ENCODE measurements at regions not wholly inside any gene's neighbourhood (a gene's known extent, or its start where the extent isn't known, plus 50 kb on each side); places are given as distances from the start of the nearest gene placed in this dataset.

DNA sequence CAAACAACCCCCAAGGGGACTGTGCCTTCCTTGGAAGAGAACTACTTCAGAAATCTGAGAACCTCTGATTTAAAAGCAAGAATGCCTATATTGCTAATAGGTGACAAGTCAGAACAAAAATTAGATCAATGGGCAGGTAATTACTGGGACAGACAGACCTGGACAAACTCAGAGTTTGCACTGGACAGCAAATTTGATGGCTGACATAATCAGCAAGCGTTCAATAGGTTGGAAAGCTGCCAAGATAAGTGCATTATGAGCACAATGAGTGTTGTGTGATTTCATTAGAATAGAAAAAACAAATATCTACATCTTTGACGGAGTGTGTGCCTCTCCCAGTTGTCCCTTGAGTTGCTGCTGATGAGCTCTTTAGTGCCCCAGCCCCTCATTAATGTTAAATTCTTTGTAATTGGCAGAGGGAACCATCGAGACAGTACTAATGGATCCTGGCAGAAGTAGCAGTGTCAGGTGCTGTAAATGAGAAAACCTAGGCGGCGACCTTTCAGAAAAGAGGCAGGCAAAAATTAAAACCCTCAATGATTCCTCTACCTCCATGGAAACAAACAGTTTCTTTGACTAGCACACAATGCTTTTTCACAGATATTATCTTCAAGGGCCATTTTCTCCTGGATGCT, 116.5 kb upstream of the COL21A1 start:
- H3K4me3 ChIP-seq (ENCODE audit: low read depth, low read length) = no peak overlapping the region
- no peak for DNase-seq (ENCODE audit: low read depth)
- TF ChIP-seq, protein P1, sequence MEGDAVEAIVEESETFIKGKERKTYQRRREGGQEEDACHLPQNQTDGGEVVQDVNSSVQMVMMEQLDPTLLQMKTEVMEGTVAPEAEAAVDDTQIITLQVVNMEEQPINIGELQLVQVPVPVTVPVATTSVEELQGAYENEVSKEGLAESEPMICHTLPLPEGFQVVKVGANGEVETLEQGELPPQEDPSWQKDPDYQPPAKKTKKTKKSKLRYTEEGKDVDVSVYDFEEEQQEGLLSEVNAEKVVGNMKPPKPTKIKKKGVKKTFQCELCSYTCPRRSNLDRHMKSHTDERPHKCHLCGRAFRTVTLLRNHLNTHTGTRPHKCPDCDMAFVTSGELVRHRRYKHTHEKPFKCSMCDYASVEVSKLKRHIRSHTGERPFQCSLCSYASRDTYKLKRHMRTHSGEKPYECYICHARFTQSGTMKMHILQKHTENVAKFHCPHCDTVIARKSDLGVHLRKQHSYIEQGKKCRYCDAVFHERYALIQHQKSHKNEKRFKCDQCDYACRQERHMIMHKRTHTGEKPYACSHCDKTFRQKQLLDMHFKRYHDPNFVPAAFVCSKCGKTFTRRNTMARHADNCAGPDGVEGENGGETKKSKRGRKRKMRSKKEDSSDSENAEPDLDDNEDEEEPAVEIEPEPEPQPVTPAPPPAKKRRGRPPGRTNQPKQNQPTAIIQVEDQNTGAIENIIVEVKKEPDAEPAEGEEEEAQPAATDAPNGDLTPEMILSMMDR (IDR thresholded peaks at IDR 0.05; ENCODE audit: control insufficient read depth, extremely low read depth, insufficient read depth) = no peak

DNA sequence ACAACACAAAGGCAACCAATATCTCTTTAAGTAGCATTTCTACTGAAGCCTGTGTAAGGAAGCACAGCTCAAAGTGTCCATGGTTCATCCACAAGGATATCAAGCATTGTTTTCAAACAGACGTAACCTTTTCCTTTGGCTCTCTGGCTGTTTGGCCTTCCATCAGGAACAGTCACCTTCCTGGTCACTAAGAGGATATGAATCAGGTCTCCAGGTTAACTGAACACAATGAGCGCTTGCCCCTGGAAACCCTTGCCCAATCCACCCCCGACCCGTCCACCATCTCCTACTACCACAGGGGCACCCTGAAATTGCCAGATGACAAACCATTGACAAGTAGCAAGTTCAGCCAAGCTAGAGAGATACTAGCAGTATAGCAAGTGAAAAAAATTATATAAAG, 114.4 kb upstream of the COL21A1 start:
- DNase-seq (ENCODE audit: low read depth) = no peak
- TF ChIP-seq, protein P1 (IDR thresholded peaks at IDR 0.05; ENCODE audit: control insufficient read depth, extremely low read depth, insufficient read depth) = no peak

DNA sequence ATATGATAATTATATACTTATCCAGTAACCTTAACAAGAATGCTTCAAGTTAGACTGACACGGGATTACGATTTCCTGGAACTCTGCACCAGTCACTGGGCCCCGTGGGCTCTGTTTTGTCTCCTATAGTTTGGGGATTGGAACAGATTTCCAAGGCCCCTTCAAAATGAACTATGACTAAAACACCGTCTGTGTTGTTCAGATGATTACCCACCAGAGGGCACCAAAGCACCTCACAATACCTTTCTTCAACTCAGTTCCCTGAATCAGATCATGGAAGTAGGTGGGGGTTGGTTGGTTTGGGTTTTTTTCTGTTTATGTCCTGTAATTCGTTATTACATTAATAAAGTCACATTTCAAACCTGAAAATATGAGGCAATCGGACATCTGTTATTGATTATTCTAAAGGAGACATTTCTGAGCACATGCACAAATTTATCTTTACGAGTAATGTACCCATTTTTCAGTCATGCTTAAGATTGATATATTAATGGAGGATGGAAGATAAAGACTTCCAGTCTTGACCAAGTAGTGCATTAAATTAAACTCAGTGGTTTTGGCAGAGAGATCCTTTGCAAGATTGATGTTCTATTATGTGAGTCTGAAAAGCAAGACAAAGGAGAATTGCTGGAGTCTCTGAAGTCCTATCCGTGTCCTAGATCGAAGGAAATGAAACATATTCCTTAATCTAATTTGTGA, 112.0 kb upstream of the COL21A1 start:
- DNase-seq (ENCODE audit: low read depth) = no peak
- TF ChIP-seq, protein P1 (IDR thresholded peaks at IDR 0.05; ENCODE audit: control insufficient read depth, extremely low read depth, insufficient read depth) = peak; percentile 75
- no peak overlapping the region for H3K4me3 ChIP-seq (ENCODE audit: low read depth, low read length)

More for the DNA sequence above, 114.4 kb upstream of the COL21A1 start:
- no peak overlapping the region for H3K4me3 ChIP-seq (ENCODE audit: low read depth, low read length)

DNA sequence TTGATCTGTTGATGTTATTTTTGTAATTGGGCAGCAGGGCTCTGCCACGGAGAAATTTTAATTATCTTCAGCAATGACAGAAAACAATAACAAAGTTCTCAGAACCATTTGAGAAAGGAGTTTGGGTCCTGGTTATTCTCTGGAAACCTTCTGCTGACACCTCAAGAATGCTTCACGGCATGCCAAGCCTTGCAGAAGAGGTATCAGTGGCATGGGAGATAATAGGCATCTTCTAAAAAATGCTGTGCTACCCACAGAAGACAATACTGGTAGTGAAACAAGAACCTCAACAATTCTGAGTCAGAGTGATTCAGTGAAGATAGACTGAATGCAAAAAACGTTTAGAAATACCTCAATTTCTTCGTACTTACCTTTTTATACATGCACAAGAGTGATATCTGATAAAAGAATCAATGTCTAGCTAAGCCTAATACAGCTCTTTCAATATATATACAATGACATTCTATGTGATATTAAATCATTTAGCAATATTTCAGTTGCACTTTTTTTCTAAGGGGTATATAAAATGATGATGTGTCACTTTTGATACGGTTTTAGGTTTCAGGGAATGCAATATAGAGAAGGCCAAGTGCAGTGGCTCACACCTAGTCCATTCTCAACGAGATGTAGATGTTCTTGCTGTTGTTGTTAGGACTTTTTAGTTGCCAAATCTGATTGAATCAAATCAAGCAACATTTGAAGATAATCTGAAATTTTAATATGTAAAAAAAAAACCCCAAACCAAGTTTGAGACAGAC, 110.4 kb upstream of the COL21A1 start:
- no peak overlapping the region for H3K4me3 ChIP-seq (ENCODE audit: low read depth, low read length)
- TF ChIP-seq, protein P1 (IDR thresholded peaks at IDR 0.05; ENCODE audit: control insufficient read depth, extremely low read depth, insufficient read depth) = no peak
- DNase-seq (ENCODE audit: low read depth) = no peak

DNA sequence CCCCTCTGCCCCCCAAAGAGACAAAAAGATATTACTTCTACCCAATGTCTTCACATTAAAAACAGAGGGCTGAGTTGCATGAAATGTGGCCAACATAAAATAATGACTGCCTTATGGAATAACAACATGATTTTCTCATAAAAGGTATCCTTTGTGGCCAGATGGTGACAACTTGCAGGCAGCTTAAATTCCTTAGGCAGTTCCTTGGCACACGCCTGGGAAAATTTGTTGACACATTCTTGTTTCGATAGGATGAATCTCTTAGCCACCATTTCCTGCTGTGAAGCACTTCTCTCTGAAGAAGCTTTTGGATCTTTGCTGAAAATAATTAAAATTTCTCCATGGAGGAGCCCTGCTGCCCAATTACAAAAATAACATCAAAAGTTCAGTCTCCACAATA, 109.0 kb upstream of the COL21A1 start:
- DNase-seq (ENCODE audit: low read depth) = no peak
- TF ChIP-seq, protein P1 (IDR thresholded peaks at IDR 0.05; ENCODE audit: control insufficient read depth, extremely low read depth, insufficient read depth) = no peak

DNA sequence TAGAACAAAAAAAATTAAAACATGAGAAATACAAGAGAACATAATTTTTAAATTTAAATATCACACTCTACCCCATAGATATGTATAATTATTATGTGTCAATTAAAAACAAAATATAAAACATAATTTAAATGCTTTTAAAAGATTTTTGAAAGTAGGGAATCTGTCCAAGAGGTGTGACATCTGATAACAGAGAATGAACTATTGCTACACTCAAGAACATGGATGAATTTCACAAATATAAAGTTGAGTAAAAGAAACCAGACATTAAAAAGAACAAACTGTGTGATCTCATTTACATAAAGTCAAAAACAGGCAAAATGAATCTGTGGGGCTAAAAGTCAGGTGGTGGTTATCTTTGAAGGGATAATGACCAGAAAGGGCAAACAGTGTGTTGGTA, 106.5 kb upstream of the COL21A1 start:
- no peak overlapping the region for H3K4me3 ChIP-seq (ENCODE audit: low read depth, low read length)
- no peak for DNase-seq (ENCODE audit: low read depth)
- TF ChIP-seq, protein P1 (IDR thresholded peaks at IDR 0.05; ENCODE audit: control insufficient read depth, extremely low read depth, insufficient read depth) = no peak

More for the DNA sequence above, 109.0 kb upstream of the COL21A1 start:
- no peak overlapping the region for H3K4me3 ChIP-seq (ENCODE audit: low read depth, low read length)

Measured in LNCaP clone FGC (cell line).